Neural progenitor cell (in vitro differentiated cells): ENCODE measurements at regions not wholly inside any gene's neighbourhood (a gene's known extent, or its start where the extent isn't known, plus 50 kb on each side); places are given as distances from the start of the nearest gene placed in this dataset.
A peak's percentile ranks its signal among the peaks of the same experiment; 100 is the strongest.

ENCODE experiments used
- DNase-seq: peaks from one replicate; pipeline ENCODE4 v3.0.0-alpha.2; 2016; ENCODE audit warnings: low spot score
- H2AFZ ChIP-seq: fragments of 200-600 bp; sonication (generic); replicated peaks from 2 replicates; pipeline ENCODE4 v1.6.1; 2016; ENCODE audit warnings: antibody characterized with exemption
- H3F3A ChIP-seq: fragments of 200-600 bp; sonication (generic); 2 replicates; pipeline ENCODE4 v1.6.1; 2016; ENCODE audit warnings: antibody characterized with exemption, low read depth
- H3K27ac ChIP-seq: fragments of 200-600 bp; sonication (generic); 2 replicates; pipeline ENCODE4 v1.5.1; 2016; ENCODE audit warnings: mild to moderate bottlenecking
- H3K27me3 ChIP-seq: fragments of 200-600 bp; sonication (generic); 2 replicates; pipeline ENCODE4 v1.6.1; 2016; ENCODE audit warnings: mild to moderate bottlenecking, moderate library complexity
- H3K36me3 ChIP-seq: fragments of 200-600 bp; sonication (generic); 2 replicates; pipeline ENCODE4 v1.5.1; 2016
- H3K4me1 ChIP-seq: fragments of 200-600 bp; sonication (generic); 2 replicates; pipeline ENCODE4 v1.6.1; 2016; ENCODE audit warnings: mixed run types
- H3K4me2 ChIP-seq: fragments of 200-600 bp; sonication (generic); 2 replicates; pipeline ENCODE4 v1.6.1; 2016
- H3K4me3 ChIP-seq: fragments of 200-600 bp; sonication (generic); 2 replicates; pipeline ENCODE4 v1.5.1; 2016
- H3K79me2 ChIP-seq: fragments of 200-600 bp; sonication (generic); 2 replicates; pipeline ENCODE4 v1.6.1; 2016; ENCODE audit warnings: low read depth
- H3K9ac ChIP-seq: fragments of 200-600 bp; sonication (generic); 2 replicates; pipeline ENCODE4 v1.6.1; 2016
- H3K9me3 ChIP-seq: fragments of 200-600 bp; sonication (generic); 2 replicates; pipeline ENCODE4 v1.5.1; 2016; ENCODE audit warnings: low read depth
- H4K20me1 ChIP-seq: fragments of 200-600 bp; sonication (generic); 2 replicates; pipeline ENCODE4 v1.6.1; 2016; ENCODE audit warnings: low read depth
- H3K27ac Mint-ChIP-seq: 3 replicates; pipeline ENCODE4 v1.8.0; 2021; ENCODE audit warnings: mixed read lengths
- H3K27me3 Mint-ChIP-seq: 2 replicates; pipeline ENCODE4 v1.8.0; 2022; ENCODE audit warnings: low read depth, mild to moderate bottlenecking, inconsistent platforms, moderate library complexity, mixed read lengths; ENCODE audit not compliant: insufficient read depth
- H3K36me3 Mint-ChIP-seq: 3 replicates; pipeline ENCODE4 v1.8.0; 2021; ENCODE audit warnings: mixed read lengths
- H3K4me1 Mint-ChIP-seq: 3 replicates; pipeline ENCODE4 v1.8.0; 2021; ENCODE audit warnings: mixed read lengths
- H3K4me3 Mint-ChIP-seq: 3 replicates; pipeline ENCODE4 v1.8.0; 2021; ENCODE audit warnings: mild to moderate bottlenecking, moderate library complexity, mixed read lengths
- H3K9me3 Mint-ChIP-seq: 3 replicates; pipeline ENCODE4 v1.8.0; 2020; ENCODE audit warnings: mixed read lengths
- EZH2 ChIP-seq: fragments of 200-600 bp; sonication (generic); IDR thresholded peaks from 2 replicates; pipeline ENCODE4 v1.6.1; 2017; ENCODE audit warnings: antibody characterized with exemption, mild to moderate bottlenecking, moderate library complexity
- EZH2phosphoT487 ChIP-seq: fragments of 200-600 bp; sonication (generic); IDR thresholded peaks from 2 replicates; pipeline ENCODE4 v1.6.1; 2017; ENCODE audit warnings: antibody characterized with exemption
- TF ChIP-seq, protein P1 (sequence below): fragments of 200-600 bp; sonication (generic); IDR thresholded peaks from 2 replicates; pipeline ENCODE4 v1.5.1; 2017; ENCODE audit warnings: antibody characterized with exemption, mild to moderate bottlenecking

- TF ChIP-seq EZH2phosphoT487: no peak
- TF ChIP-seq EZH2: no peak
- TF ChIP-seq, protein P1, sequence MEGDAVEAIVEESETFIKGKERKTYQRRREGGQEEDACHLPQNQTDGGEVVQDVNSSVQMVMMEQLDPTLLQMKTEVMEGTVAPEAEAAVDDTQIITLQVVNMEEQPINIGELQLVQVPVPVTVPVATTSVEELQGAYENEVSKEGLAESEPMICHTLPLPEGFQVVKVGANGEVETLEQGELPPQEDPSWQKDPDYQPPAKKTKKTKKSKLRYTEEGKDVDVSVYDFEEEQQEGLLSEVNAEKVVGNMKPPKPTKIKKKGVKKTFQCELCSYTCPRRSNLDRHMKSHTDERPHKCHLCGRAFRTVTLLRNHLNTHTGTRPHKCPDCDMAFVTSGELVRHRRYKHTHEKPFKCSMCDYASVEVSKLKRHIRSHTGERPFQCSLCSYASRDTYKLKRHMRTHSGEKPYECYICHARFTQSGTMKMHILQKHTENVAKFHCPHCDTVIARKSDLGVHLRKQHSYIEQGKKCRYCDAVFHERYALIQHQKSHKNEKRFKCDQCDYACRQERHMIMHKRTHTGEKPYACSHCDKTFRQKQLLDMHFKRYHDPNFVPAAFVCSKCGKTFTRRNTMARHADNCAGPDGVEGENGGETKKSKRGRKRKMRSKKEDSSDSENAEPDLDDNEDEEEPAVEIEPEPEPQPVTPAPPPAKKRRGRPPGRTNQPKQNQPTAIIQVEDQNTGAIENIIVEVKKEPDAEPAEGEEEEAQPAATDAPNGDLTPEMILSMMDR: no peak
- Histone ChIP-seq H3K4me2 (peak overlapping the region; percentile 73), H3K27ac (no peak overlapping the region), H3K36me3 (no peaks in the 10 kb centered on the region), H3K27me3 (no peaks in the 10 kb centered on the region), H3K9ac (no peak overlapping the region), H2AFZ (no peak overlapping the region), H3K79me2 (no peaks in the 10 kb centered on the region), H3F3A (peaks cover 22% of the 10 kb centered on the region), H4K20me1 (peaks cover 6% of the 10 kb centered on the region), H3K4me3 (peak overlapping the region; percentile 23), H3K9me3 (no peaks in the 10 kb centered on the region), H3K4me1 (peaks cover 22% of the 10 kb centered on the region)
- no peaks in the 10 kb centered on the region for H3K27me3 Mint-ChIP-seq
- DNase-seq: no peak
- H3K4me3 Mint-ChIP-seq: peak overlapping the region; percentile 10
- H3K4me1 Mint-ChIP-seq: peaks cover 20% of the 10 kb centered on the region
- peaks cover 2% of the 10 kb centered on the region for H3K9me3 Mint-ChIP-seq
- peak overlapping the region; percentile 89 for H3K27ac Mint-ChIP-seq
- no peaks in the 10 kb centered on the region for H3K36me3 Mint-ChIP-seq
Measured at GRCh38 chr4:26237916-26238315, 82.9 kb upstream of the RBPJ start.

- peaks cover 22% of the 10 kb centered on the region for H3F3A ChIP-seq
- no peaks in the 10 kb centered on the region for H3K9me3 ChIP-seq
- DNase-seq: no peak
- H3K79me2 ChIP-seq: no peaks in the 10 kb centered on the region
- H2AFZ ChIP-seq: no peak overlapping the region
- peak overlapping the region; percentile 23 for H3K4me3 ChIP-seq
- Mint-ChIP-seq H3K27ac (peak overlapping the region; percentile 89), H3K4me3 (peak overlapping the region; percentile 66), H3K36me3 (no peaks in the 10 kb centered on the region), H3K27me3 (no peaks in the 10 kb centered on the region), H3K9me3 (peaks cover 2% of the 10 kb centered on the region), H3K4me1 (peaks cover 20% of the 10 kb centered on the region)
- TF ChIP-seq EZH2phosphoT487: peak; percentile 4
- TF ChIP-seq EZH2: no peak
- TF ChIP-seq, protein P1: no peak
- peaks cover 22% of the 10 kb centered on the region for H3K4me1 ChIP-seq
- peak overlapping the region; percentile 73 for H3K4me2 ChIP-seq
- H3K36me3 ChIP-seq: no peaks in the 10 kb centered on the region
- H3K27me3 ChIP-seq: no peaks in the 10 kb centered on the region
- no peak overlapping the region for H3K9ac ChIP-seq
- H3K27ac ChIP-seq: peak overlapping the region; percentile 56
- H4K20me1 ChIP-seq: peaks cover 6% of the 10 kb centered on the region
Measured at GRCh38 chr4:26238426-26238777, 82.4 kb upstream of the RBPJ start.

GRCh38 chr4:26238778-26239679, 81.8 kb upstream of the RBPJ start:
- peak; percentile 38 for TF ChIP-seq EZH2phosphoT487
- TF ChIP-seq, protein P1: no peak
- Histone ChIP-seq H3K36me3 (no peaks in the 10 kb centered on the region), H4K20me1 (peaks cover 6% of the 10 kb centered on the region), H3K4me1 (peaks cover 22% of the 10 kb centered on the region), H2AFZ (no peak overlapping the region), H3F3A (peaks cover 28% of the 10 kb centered on the region), H3K27me3 (no peaks in the 10 kb centered on the region), H3K9ac (no peak overlapping the region), H3K4me2 (peak overlapping the region; percentile 73), H3K4me3 (peak overlapping the region; percentile 23), H3K27ac (peak overlapping the region; percentile 56), H3K79me2 (no peaks in the 10 kb centered on the region), H3K9me3 (no peaks in the 10 kb centered on the region)
- Mint-ChIP-seq H3K36me3 (no peaks in the 10 kb centered on the region), H3K27ac (peak overlapping the region; percentile 89), H3K4me1 (peaks cover 20% of the 10 kb centered on the region), H3K27me3 (no peaks in the 10 kb centered on the region), H3K4me3 (peak overlapping the region; percentile 66), H3K9me3 (peaks cover 2% of the 10 kb centered on the region)
- DNase-seq: peak; percentile 91
